ENCODE measurements at regions not wholly inside any gene's neighbourhood (a gene's known extent, or its start where the extent isn't known, plus 50 kb on each side); places are given as distances from the start of the nearest gene placed in this dataset.
"Not testable (repeated sequence)": the region's sequence is repeated elsewhere in the genome, so short reads cannot be mapped to it uniquely, and the experiment has no call there.

DNA sequence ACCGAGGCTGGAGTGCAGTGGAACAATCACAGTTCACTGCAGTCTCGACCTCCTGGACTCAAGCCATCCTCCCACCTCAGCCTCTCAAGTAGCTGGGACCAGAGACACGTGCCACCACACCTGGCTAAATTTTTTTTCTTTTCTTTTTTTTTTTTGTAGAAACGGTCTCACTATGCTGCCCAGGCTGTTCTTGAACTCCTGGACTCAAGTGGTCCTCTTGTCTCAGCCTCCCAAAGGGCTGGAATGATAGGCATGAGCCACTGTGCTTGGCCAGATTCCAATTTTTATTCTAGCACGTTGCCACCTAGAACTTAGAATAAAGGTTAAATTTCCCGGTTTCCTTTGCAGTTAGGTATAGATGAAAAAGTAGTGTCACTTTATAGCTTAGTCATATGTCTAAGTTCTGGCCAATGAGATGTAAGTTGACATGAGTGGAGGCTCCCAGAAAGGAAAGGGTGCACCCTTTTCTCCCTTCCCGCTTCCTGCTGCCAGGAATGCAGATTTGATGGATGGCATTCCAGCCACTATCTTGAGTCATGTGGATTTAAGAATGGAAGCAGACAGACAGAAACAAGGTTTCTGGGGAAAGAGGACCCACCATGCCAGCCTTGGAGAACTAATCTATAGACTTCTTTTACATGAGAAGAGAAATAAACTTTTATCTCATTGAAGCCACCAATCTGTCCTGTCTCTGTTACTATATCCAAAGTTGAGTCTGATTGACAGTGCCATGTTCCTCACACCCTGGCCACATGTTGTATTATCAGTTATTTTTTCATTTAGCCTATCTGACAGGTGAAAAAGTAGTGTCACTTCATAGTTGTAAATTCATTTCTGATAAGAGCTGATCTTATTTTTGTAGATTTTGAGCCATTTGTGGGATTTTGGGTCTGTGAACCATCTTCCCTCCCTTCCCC lies 60.6 kb upstream of the NCOA3 start:
- WGBS, 2 donors = 45 to 77% methylated on average over 7 of the region's 7 CpGs
- no peaks in the 10 kb centered on the region for H3K27me3 ChIP-seq (ENCODE audit: control insufficient read depth in 3 of 3, insufficient read depth in 3 of 3, low read length in 2 of 3)
- no peak for DNase-seq
- H3K36me3 ChIP-seq (ENCODE audit: control insufficient read depth in 4 of 4, insufficient read depth in 4 of 4, low read length in 4 of 4) = no peaks in the 10 kb centered on the region
- no peak overlapping the region for H3K4me3 ChIP-seq
- no peaks in the 10 kb centered on the region for H3K9me3 ChIP-seq (ENCODE audit: control insufficient read depth in 4 of 4, insufficient read depth in 3 of 4, low read length in 3 of 4)
- no peak for ATAC-seq (ENCODE audit: insufficient read depth, low FRiP score)
- no peak for TF ChIP-seq CTCF (IDR thresholded peaks at IDR 0.05; ENCODE audit: control extremely low read depth, extremely low read depth)
- peaks cover 0 to 5% (median 0%) of the 10 kb centered on the region in 5 donors for H3K4me1 ChIP-seq (ENCODE audit: control insufficient read depth in 5 of 5, insufficient read depth in 5 of 5, low read length in 5 of 5)
- no peak overlapping the region for H3K9ac ChIP-seq (ENCODE audit: insufficient read depth in 1 of 2, low read length in 2 of 2)
- H3K27ac ChIP-seq (ENCODE audit: low read depth in 1 of 2, low read length in 1 of 2) = no peak overlapping the region

DNA sequence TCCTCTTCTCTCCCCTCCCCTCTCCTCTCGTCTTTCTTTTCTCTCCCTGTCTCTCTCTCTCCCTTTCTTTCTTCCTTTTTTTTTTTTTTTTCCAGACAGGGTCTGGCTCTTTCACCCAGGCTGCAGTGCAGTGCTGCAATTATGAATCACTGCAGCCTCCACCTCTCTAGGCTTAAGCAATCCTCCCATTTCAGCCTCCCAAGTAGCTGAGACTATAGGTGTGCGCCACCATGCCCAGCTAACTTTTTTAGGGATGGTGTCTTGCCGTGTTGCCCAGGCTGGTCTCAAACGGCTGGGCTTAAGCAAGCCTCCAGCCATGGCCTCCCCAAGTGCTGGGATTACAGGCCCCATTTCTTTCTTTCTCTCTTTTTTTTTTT lies 59.9 kb upstream of the NCOA3 start:
- no peak overlapping the region for H3K9ac ChIP-seq (ENCODE audit: insufficient read depth in 1 of 2, low read length in 2 of 2)
- H3K4me3 ChIP-seq = no peak overlapping the region
- H3K4me1 ChIP-seq (ENCODE audit: control insufficient read depth in 5 of 5, insufficient read depth in 5 of 5, low read length in 5 of 5) = peaks cover 0 to 5% (median 0%) of the 10 kb centered on the region in 5 donors
- TF ChIP-seq CTCF (IDR thresholded peaks at IDR 0.05; ENCODE audit: control extremely low read depth, extremely low read depth) = no peak
- no peaks in the 10 kb centered on the region for H3K9me3 ChIP-seq (ENCODE audit: control insufficient read depth in 4 of 4, insufficient read depth in 3 of 4, low read length in 3 of 4)
- WGBS, 2 donors = 87 to 96% methylated on average over 4 of the region's 4 CpGs
- no peak for ATAC-seq (ENCODE audit: insufficient read depth, low FRiP score)
- no peaks in the 10 kb centered on the region for H3K27me3 ChIP-seq (ENCODE audit: control insufficient read depth in 3 of 3, insufficient read depth in 3 of 3, low read length in 2 of 3)
- no peak for DNase-seq
- H3K27ac ChIP-seq (ENCODE audit: low read depth in 1 of 2, low read length in 1 of 2) = no peak overlapping the region
- no peaks in the 10 kb centered on the region for H3K36me3 ChIP-seq (ENCODE audit: control insufficient read depth in 4 of 4, insufficient read depth in 4 of 4, low read length in 4 of 4)

DNA sequence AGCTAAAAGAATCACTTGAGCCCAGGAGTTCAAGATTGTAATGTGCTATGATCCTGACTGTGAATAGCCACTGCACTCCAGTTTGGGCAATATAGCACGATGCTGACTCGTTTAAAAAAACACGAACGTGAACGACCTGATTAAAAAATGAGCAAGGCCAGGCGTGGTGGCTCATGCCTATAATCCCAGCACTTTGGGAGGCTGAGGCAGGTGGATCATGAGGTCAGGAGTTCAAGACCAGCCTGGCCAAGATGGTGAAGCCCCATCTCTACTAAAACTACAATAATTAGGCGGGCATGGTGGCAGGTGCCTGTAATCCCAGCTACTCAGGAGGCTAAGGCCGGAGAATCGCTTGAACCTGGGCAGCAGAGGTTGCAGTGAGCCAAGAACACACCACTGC lies 58.6 kb upstream of the NCOA3 start:
- H3K36me3 ChIP-seq (ENCODE audit: control insufficient read depth in 4 of 4, insufficient read depth in 4 of 4, low read length in 4 of 4); H3K27me3 ChIP-seq (ENCODE audit: control insufficient read depth in 3 of 3, insufficient read depth in 3 of 3, low read length in 2 of 3); H3K9ac ChIP-seq (ENCODE audit: insufficient read depth in 1 of 2, low read length in 2 of 2); H3K4me1 ChIP-seq (ENCODE audit: control insufficient read depth in 5 of 5, insufficient read depth in 5 of 5, low read length in 5 of 5); H3K27ac ChIP-seq (ENCODE audit: low read depth in 1 of 2, low read length in 1 of 2); H3K9me3 ChIP-seq (ENCODE audit: control insufficient read depth in 4 of 4, insufficient read depth in 3 of 4, low read length in 3 of 4); DNase-seq; H3K4me3 ChIP-seq; ATAC-seq (ENCODE audit: insufficient read depth, low FRiP score): not testable (repeated sequence)
- WGBS, 2 donors = 94 to 97% methylated on average over 9 of the region's 9 CpGs

DNA sequence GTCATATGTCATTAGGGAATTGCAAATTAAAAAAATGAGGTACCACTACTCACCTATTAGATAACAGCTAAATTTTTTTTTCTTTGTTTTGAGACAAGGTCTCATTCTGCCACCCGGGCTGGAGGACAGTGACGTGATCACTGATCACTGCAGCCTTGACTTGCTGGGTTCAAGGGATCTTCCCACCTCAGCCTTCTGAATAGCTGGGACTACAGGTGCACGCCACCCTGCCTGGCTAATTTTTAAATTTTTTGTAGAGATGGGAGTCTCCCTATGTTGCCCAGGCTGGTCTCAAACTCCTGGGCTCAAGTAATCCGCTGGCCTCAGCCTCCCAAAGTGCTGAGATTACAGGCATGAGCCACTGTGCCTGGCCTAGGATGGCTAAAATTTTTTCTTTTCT lies 57.1 kb upstream of the NCOA3 start:
- H3K4me1 ChIP-seq (ENCODE audit: control insufficient read depth in 5 of 5, insufficient read depth in 5 of 5, low read length in 5 of 5) = peaks cover 0 to 2% (median 0%) of the 10 kb centered on the region in 5 donors
- no peak overlapping the region for H3K9ac ChIP-seq (ENCODE audit: insufficient read depth in 1 of 2, low read length in 2 of 2)
- DNase-seq = no peak
- no peak overlapping the region for H3K4me3 ChIP-seq
- 97 to 98% methylated on average over 4 of the region's 4 CpGs for WGBS, 2 donors
- H3K27me3 ChIP-seq (ENCODE audit: control insufficient read depth in 3 of 3, insufficient read depth in 3 of 3, low read length in 2 of 3) = no peaks in the 10 kb centered on the region
- no peak overlapping the region for H3K27ac ChIP-seq (ENCODE audit: low read depth in 1 of 2, low read length in 1 of 2)
- no peaks in the 10 kb centered on the region for H3K36me3 ChIP-seq (ENCODE audit: control insufficient read depth in 4 of 4, insufficient read depth in 4 of 4, low read length in 4 of 4)
- H3K9me3 ChIP-seq (ENCODE audit: control insufficient read depth in 4 of 4, insufficient read depth in 3 of 4, low read length in 3 of 4) = no peaks in the 10 kb centered on the region
- TF ChIP-seq CTCF (IDR thresholded peaks at IDR 0.05; ENCODE audit: control extremely low read depth, extremely low read depth) = no peak
- ATAC-seq (ENCODE audit: insufficient read depth, low FRiP score) = no peak

All from lung (tissue), 11 donors.